ENCODE measurements at regions not wholly inside any gene's neighbourhood (a gene's known extent, or its start where the extent isn't known, plus 50 kb on each side); places are given as distances from the start of the nearest gene placed in this dataset.

GRCh38 chr1:29708381-29708780, 472.1 kb downstream of the PTPRU start:
- Histone ChIP-seq H3K36me3 (no peaks in the 10 kb centered on the region), H3K4me1 (no peaks in the 10 kb centered on the region), H3K27ac (no peak overlapping the region), H3K27me3 (peaks cover 0 to 16% (median 7%) of the 10 kb centered on the region in 3 donors), H3K9me3 (no peaks in the 10 kb centered on the region), H3K4me3 (no peak overlapping the region)
- ATAC-seq (no peak), DNase-seq (no peak)
- TF ChIP-seq POLR2A (IDR thresholded peaks at IDR 0.05): no peak
- intact Hi-C loops (cut with DNase I; ENCODE audit: low total_unique reads) (no loop called here), in situ Hi-C loops (cut with MboI; ENCODE audit: low sequenced_read_pairs in 4 of 4) (no loop called here)

- H3K27ac ChIP-seq: no peak overlapping the region
- TF ChIP-seq POLR2A (IDR thresholded peaks at IDR 0.05) (no peak), CTCF (IDR thresholded peaks at IDR 0.05 in 4 of 5, conservative IDR thresholded peaks at IDR 0.05 in 1 of 5) (no peak)
- ATAC-seq: no peak
Observed at GRCh38 chr1:29707796-29708195, 471.5 kb downstream of the PTPRU start.

GRCh38 chr1:29706936-29707335, 470.6 kb downstream of the PTPRU start:
- no peak for DNase-seq

More at GRCh38 chr1:29707796-29708195, 471.5 kb downstream of the PTPRU start:
- H3K36me3 ChIP-seq: no peaks in the 10 kb centered on the region
- H3K9me3 ChIP-seq: no peaks in the 10 kb centered on the region
- no peak for DNase-seq
- no peak overlapping the region for H3K4me3 ChIP-seq
- in situ Hi-C loops (cut with MboI; ENCODE audit: low sequenced_read_pairs in 4 of 4) (no loop called here), intact Hi-C loops (cut with DNase I; ENCODE audit: low total_unique reads) (no loop called here)
- no peaks in the 10 kb centered on the region for H3K4me1 ChIP-seq
- peaks cover 0 to 16% (median 7%) of the 10 kb centered on the region in 3 donors for H3K27me3 ChIP-seq

GRCh38 chr1:29704430-29704829, 468.1 kb downstream of the PTPRU start:
- peaks cover 0 to 16% (median 9%) of the 10 kb centered on the region in 3 donors for H3K27me3 ChIP-seq

More at GRCh38 chr1:29706936-29707335, 470.6 kb downstream of the PTPRU start:
- no peak for ATAC-seq
- intact Hi-C loops (cut with DNase I; ENCODE audit: low total_unique reads): no loop called here
- H3K27me3 ChIP-seq: peaks cover 0 to 16% (median 7%) of the 10 kb centered on the region in 3 donors
- no peak overlapping the region for H3K27ac ChIP-seq
- no peaks in the 10 kb centered on the region for H3K36me3 ChIP-seq
- no peaks in the 10 kb centered on the region for H3K4me1 ChIP-seq
- H3K9me3 ChIP-seq: no peaks in the 10 kb centered on the region
- no peak for TF ChIP-seq CTCF (IDR thresholded peaks at IDR 0.05 in 4 of 5, conservative IDR thresholded peaks at IDR 0.05 in 1 of 5)
- TF ChIP-seq POLR2A (IDR thresholded peaks at IDR 0.05): no peak
- no peak overlapping the region for H3K4me3 ChIP-seq
- in situ Hi-C loops (cut with MboI; ENCODE audit: low sequenced_read_pairs in 4 of 4): no loop called here

More at GRCh38 chr1:29704430-29704829, 468.1 kb downstream of the PTPRU start:
- Histone ChIP-seq H3K36me3 (no peaks in the 10 kb centered on the region), H3K9me3 (no peaks in the 10 kb centered on the region), H3K4me1 (no peaks in the 10 kb centered on the region), H3K27ac (no peak overlapping the region), H3K4me3 (no peak overlapping the region)
- ATAC-seq (no peak), DNase-seq (no peak)
- in situ Hi-C loops (cut with MboI; ENCODE audit: low sequenced_read_pairs in 4 of 4) (no loop called here), intact Hi-C loops (cut with DNase I; ENCODE audit: low total_unique reads) (no loop called here)
- TF ChIP-seq CTCF (IDR thresholded peaks at IDR 0.05 in 4 of 5, conservative IDR thresholded peaks at IDR 0.05 in 1 of 5): no peak
- no peak for TF ChIP-seq POLR2A (IDR thresholded peaks at IDR 0.05)

Data from gastrocnemius medialis (tissue), 4 donors.